OCI-LY3 (cell line): ENCODE measurements at regions not wholly inside any gene's neighbourhood (a gene's known extent, or its start where the extent isn't known, plus 50 kb on each side); places are given as distances from the start of the nearest gene placed in this dataset.

Source experiments
- H2AFZ ChIP-seq: fragments of 200-600, 300-600 bp; shearing (Covaris generic); 2 replicates; pipeline ENCODE4 v1.6.0; 2014; ENCODE audit warnings: antibody characterized with exemption, low read depth, low read length
- H3K27ac ChIP-seq: fragments of 200-600, 300-600 bp; sonication (generic); 2 replicates; pipeline ENCODE4 v1.5.1; 2014; ENCODE audit warnings: mild to moderate bottlenecking, low read length, moderate library complexity, mixed read lengths
- H3K27me3 ChIP-seq: fragments of 200-600, 300-600 bp; sonication (generic); 2 replicates; pipeline ENCODE4 v1.6.1; 2014; ENCODE audit warnings: low read depth, low read length, mixed read lengths
- H3K36me3 ChIP-seq: fragments of 200-600, 300-600 bp; sonication (generic); replicated peaks from 2 replicates; pipeline ENCODE3; 2014; ENCODE audit warnings: low read depth, low read length, mixed read lengths
- H3K4me1 ChIP-seq: fragments of 300-600, 200-600 bp; sonication (generic); 2 replicates; pipeline ENCODE4 v1.6.1; 2014; ENCODE audit warnings: low read length, mixed read lengths
- H3K4me2 ChIP-seq: fragments of 200-600, 300-600 bp; sonication (generic); 2 replicates; pipeline ENCODE4 v1.6.1; 2014; ENCODE audit warnings: low read length, mixed read lengths
- H3K4me3 ChIP-seq: fragments of 300-600, 200-600 bp; sonication (generic); 2 replicates; pipeline ENCODE4 v1.5.1; 2014; ENCODE audit warnings: antibody characterized with exemption, mild to moderate bottlenecking, low read length, moderate library complexity
- H3K79me2 ChIP-seq: fragments of 300-600, 200-600 bp; shearing (Covaris generic); 2 replicates; pipeline ENCODE4 v1.6.1; 2014; ENCODE audit warnings: mild to moderate bottlenecking, low read length, mixed read lengths
- H3K9ac ChIP-seq: fragments of 300-600, 200-600 bp; shearing (Covaris generic); 2 replicates; pipeline ENCODE4 v1.6.0; 2014; ENCODE audit warnings: mild to moderate bottlenecking, low read length, moderate library complexity
- H3K9me3 ChIP-seq: fragments of 200-600, 300-600 bp; shearing (Covaris generic); 2 replicates; pipeline ENCODE4 v1.6.1; 2014; ENCODE audit warnings: low read length, mixed read lengths; ENCODE audit not compliant: insufficient read depth
- H4K20me1 ChIP-seq: fragments of 200-600, 300-600 bp; sonication (generic); 2 replicates; pipeline ENCODE4 v1.6.1; 2016; ENCODE audit warnings: low read length, mixed read lengths; ENCODE audit not compliant: insufficient read depth
- EZH2phosphoT487 ChIP-seq: fragments of 200-600 bp; shearing (Covaris generic); IDR thresholded peaks from 2 replicates; pipeline ENCODE4 v1.6.1; 2018; ENCODE audit warnings: antibody characterized with exemption, mixed run types, low read depth
- TF ChIP-seq, protein P1 (sequence below): fragments of 200-600, 300-600 bp; sonication (generic); IDR thresholded peaks from 2 replicates; pipeline ENCODE4 v1.5.1; 2014; ENCODE audit warnings: antibody characterized with exemption, low read length, low read depth

DNA sequence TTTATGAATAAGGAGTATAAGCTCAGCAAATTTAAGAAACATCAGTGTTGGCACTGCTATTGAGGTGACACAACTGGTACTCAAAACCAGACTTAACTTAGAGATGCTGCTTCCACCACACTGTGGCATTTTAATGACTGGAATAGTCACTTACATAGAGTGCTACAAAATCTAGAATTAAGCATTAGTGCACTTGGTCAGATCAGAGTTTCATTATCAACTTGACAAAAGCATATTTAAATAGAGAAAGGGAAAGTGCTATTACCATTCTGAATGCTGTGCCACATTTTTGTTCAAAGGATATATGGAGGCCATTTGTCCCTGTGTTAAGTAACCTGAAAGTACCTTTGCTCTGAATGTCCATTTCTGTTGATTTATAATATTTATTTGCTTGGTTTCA lies 800.7 kb upstream of the ALCAM start:
- H3K4me3 ChIP-seq: no peak overlapping the region
- H3K4me1 ChIP-seq: peaks cover 10% of the 10 kb centered on the region
- H3K27me3 ChIP-seq: no peaks in the 10 kb centered on the region
- H4K20me1 ChIP-seq: no peaks in the 10 kb centered on the region
- H3K27ac ChIP-seq: no peak overlapping the region
- no peak overlapping the region for H2AFZ ChIP-seq
- no peak overlapping the region for H3K4me2 ChIP-seq
- H3K9ac ChIP-seq: no peak overlapping the region
- no peak for TF ChIP-seq EZH2phosphoT487
- TF ChIP-seq, protein P1, sequence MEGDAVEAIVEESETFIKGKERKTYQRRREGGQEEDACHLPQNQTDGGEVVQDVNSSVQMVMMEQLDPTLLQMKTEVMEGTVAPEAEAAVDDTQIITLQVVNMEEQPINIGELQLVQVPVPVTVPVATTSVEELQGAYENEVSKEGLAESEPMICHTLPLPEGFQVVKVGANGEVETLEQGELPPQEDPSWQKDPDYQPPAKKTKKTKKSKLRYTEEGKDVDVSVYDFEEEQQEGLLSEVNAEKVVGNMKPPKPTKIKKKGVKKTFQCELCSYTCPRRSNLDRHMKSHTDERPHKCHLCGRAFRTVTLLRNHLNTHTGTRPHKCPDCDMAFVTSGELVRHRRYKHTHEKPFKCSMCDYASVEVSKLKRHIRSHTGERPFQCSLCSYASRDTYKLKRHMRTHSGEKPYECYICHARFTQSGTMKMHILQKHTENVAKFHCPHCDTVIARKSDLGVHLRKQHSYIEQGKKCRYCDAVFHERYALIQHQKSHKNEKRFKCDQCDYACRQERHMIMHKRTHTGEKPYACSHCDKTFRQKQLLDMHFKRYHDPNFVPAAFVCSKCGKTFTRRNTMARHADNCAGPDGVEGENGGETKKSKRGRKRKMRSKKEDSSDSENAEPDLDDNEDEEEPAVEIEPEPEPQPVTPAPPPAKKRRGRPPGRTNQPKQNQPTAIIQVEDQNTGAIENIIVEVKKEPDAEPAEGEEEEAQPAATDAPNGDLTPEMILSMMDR: no peak
- no peaks in the 10 kb centered on the region for H3K36me3 ChIP-seq
- H3K79me2 ChIP-seq: no peaks in the 10 kb centered on the region
- no peaks in the 10 kb centered on the region for H3K9me3 ChIP-seq

DNA sequence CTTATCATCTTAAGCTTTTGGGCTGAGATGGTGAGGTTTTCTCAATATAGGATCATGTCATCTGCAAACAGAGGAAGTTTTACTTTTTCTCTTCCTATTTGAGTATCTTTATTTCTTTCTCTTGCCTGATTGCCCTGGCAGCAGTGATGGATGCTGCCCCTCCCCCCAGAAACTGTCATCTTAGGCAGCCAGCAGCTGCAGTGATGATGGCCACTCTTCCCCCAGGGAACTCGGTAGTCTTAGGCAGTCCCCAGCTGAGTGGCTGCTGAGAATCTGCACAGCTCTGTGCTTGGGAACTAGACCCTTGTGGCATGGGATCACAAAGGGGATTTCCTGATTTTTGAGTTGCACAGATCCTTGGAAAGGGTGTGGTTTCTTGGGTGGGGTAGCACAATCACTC lies 791.1 kb upstream of the ALCAM start:
- TF ChIP-seq EZH2phosphoT487: no peak
- TF ChIP-seq, protein P1: no peak
- no peak overlapping the region for H3K4me3 ChIP-seq
- H3K9ac ChIP-seq: no peak overlapping the region
- H3K4me2 ChIP-seq: peak overlapping the region; percentile 3; the same call in 1 of the 2 replicates
- peaks cover 24% of the 10 kb centered on the region for H3K9me3 ChIP-seq
- no peaks in the 10 kb centered on the region for H3K27me3 ChIP-seq
- peaks cover 10% of the 10 kb centered on the region for H3K4me1 ChIP-seq
- H3K36me3 ChIP-seq: peaks cover 16% of the 10 kb centered on the region
- 0 out of 2 replicates have a peak overlapping the region, but pooled peaks have one; percentile 10 for H3K27ac ChIP-seq
- H3K79me2 ChIP-seq: no peaks in the 10 kb centered on the region
- no peak overlapping the region for H2AFZ ChIP-seq
- H4K20me1 ChIP-seq: no peaks in the 10 kb centered on the region

DNA sequence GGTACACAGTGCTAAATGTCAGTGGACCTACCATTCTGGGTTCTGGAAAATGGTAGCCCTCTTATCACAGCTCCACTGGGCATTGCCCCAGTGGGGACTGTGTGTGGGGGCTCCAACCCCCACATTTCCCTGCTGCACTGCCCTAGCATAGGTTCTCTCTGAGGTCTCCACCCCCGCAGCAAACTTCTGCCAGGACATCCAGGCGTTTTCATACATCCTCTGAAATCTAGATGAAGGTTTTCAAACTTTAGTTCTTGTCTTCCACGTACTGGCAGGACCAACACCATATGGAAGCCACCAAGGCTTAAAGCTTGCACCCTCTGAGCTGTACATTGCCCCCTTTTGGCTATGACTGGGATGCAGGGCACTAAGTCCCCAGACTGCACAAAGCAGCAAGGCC lies 788.2 kb upstream of the ALCAM start:
- no peak overlapping the region for H2AFZ ChIP-seq
- peaks cover 24% of the 10 kb centered on the region for H3K9me3 ChIP-seq
- H3K4me2 ChIP-seq: no peak overlapping the region
- no peaks in the 10 kb centered on the region for H3K27me3 ChIP-seq
- no peaks in the 10 kb centered on the region for H3K79me2 ChIP-seq
- H3K36me3 ChIP-seq: peaks cover 16% of the 10 kb centered on the region
- H3K9ac ChIP-seq: no peak overlapping the region
- TF ChIP-seq EZH2phosphoT487: no peak
- TF ChIP-seq, protein P1: no peak
- no peak overlapping the region for H3K27ac ChIP-seq
- no peaks in the 10 kb centered on the region for H4K20me1 ChIP-seq
- H3K4me3 ChIP-seq: no peak overlapping the region
- peaks cover 17% of the 10 kb centered on the region for H3K4me1 ChIP-seq

DNA sequence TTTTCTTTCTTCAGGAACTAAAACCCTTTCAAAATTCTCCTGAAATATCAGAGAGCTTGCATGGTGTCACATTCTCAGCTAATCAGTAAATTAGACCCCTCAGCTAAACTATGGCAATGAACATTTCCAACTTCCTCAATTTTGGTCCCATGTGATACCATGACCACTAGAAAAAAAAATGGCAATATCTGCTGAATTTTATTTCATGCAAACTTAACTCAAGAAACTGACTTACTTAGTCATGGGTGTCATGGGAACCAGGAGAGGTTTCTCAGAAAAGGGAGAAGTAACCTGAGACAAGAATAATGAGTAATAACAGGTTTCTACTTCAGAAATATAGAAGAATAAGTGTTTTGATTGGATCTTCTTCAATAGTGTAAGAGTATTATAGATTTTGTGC lies 784.6 kb upstream of the ALCAM start:
- Histone ChIP-seq H3K9ac (no peak overlapping the region), H3K36me3 (peaks cover 5% of the 10 kb centered on the region), H3K9me3 (peaks cover 17% of the 10 kb centered on the region), H3K27ac (peak overlapping the region; percentile 22), H3K27me3 (no peaks in the 10 kb centered on the region), H4K20me1 (no peaks in the 10 kb centered on the region), H2AFZ (no peak overlapping the region), H3K4me1 (peaks cover 8% of the 10 kb centered on the region), H3K4me2 (no peak overlapping the region), H3K4me3 (no peak overlapping the region), H3K79me2 (no peaks in the 10 kb centered on the region)
- TF ChIP-seq EZH2phosphoT487: no peak
- TF ChIP-seq, protein P1: no peak
